ENCODE measurements at regions not wholly inside any gene's neighbourhood (a gene's known extent, or its start where the extent isn't known, plus 50 kb on each side); places are given as distances from the start of the nearest gene placed in this dataset.

DNA sequence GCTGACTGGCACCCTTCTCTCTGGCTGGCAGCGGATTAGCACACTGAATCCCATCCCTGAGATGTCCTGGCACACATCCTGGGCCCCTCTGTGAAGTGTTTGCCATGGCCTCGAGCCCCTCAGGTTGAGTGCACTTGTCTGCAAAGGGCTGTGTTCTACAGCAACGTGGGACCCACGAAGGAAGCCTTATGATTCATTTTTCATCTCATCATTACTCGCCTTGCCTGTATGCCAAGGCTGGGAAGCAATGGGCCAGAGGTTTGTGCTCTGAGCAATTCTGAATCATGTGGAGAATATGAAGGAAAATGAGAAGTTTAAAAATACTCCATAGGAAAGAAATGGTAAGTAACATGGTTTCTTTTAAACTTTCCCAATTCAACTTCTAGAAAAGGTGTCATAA, 124.8 kb upstream of the LMO4 start:
- no TSS peak for BruUV-seq (replicated peaks)
- peaks cover 19 to 42% of the 10 kb centered on the region in 2 experiments for H3K27me3 ChIP-seq (ENCODE audit: control insufficient read depth in 2 of 2, insufficient read depth in 2 of 2, low read length in 2 of 2)
- intact Hi-C loops (cut with micrococcal nuclease) (no loop called here), in situ Hi-C loops (cut with MboI) (no loop called here)
- H3K79me2 ChIP-seq (ENCODE audit: control insufficient read depth, insufficient read depth, low read length), result no peaks in the 10 kb centered on the region
- TF ChIP-seq PML (IDR thresholded peaks at IDR 0.05; ENCODE audit: low read length), result no peak
- no peak for TF ChIP-seq DPF2 (IDR thresholded peaks at IDR 0.05)
- TF ChIP-seq, protein P1, sequence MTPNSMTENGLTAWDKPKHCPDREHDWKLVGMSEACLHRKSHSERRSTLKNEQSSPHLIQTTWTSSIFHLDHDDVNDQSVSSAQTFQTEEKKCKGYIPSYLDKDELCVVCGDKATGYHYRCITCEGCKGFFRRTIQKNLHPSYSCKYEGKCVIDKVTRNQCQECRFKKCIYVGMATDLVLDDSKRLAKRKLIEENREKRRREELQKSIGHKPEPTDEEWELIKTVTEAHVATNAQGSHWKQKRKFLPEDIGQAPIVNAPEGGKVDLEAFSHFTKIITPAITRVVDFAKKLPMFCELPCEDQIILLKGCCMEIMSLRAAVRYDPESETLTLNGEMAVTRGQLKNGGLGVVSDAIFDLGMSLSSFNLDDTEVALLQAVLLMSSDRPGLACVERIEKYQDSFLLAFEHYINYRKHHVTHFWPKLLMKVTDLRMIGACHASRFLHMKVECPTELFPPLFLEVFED (CRISPR knock-in tag; conservative IDR thresholded peaks at IDR 0.05), result no peak
- no peak for TF ChIP-seq SIN3B (IDR thresholded peaks at IDR 0.05; ENCODE audit: low read depth)
- TF ChIP-seq HNRNPL (IDR thresholded peaks at IDR 0.05; ENCODE audit: low read depth, low read length), result no peak
- TF ChIP-seq MIER1 (IDR thresholded peaks at IDR 0.05; ENCODE audit: low read depth), result no peak
- no peak for TF ChIP-seq SUPT5H (IDR thresholded peaks at IDR 0.05)
- TF ChIP-seq KDM4B (IDR thresholded peaks at IDR 0.05; ENCODE audit: borderline replicate concordance in 2 of 2, low read depth in 1 of 2), result no peak
- no peak for TF ChIP-seq ZNF316 (IDR thresholded peaks at IDR 0.05)
- no peak for TF ChIP-seq FOXK2 (conservative IDR thresholded peaks at IDR 0.05 in 1 of 2, IDR thresholded peaks at IDR 0.05 in 1 of 2; ENCODE audit: low read depth in 2 of 2)
- TF ChIP-seq, protein P2, sequence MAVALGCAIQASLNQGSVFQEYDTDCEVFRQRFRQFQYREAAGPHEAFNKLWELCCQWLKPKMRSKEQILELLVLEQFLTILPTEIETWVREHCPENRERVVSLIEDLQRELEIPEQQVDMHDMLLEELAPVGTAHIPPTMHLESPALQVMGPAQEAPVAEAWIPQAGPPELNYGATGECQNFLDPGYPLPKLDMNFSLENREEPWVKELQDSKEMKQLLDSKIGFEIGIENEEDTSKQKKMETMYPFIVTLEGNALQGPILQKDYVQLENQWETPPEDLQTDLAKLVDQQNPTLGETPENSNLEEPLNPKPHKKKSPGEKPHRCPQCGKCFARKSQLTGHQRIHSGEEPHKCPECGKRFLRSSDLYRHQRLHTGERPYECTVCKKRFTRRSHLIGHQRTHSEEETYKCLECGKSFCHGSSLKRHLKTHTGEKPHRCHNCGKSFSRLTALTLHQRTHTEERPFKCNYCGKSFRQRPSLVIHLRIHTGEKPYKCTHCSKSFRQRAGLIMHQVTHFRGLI (CRISPR knock-in tag; IDR thresholded peaks at IDR 0.05), result no peak
- no peak for TF ChIP-seq EWSR1 (IDR thresholded peaks at IDR 0.05; ENCODE audit: borderline replicate concordance, low read depth, partially characterized antibody)
- TF ChIP-seq ZNF584 (CRISPR knock-in tag; IDR thresholded peaks at IDR 0.05; ENCODE audit: low read depth), result no peak
- TF ChIP-seq POLR2A (conservative IDR thresholded peaks at IDR 0.05), result no peak
- TF ChIP-seq ELF2 (CRISPR knock-in tag; IDR thresholded peaks at IDR 0.05), result no peak
- TF ChIP-seq, protein P3, sequence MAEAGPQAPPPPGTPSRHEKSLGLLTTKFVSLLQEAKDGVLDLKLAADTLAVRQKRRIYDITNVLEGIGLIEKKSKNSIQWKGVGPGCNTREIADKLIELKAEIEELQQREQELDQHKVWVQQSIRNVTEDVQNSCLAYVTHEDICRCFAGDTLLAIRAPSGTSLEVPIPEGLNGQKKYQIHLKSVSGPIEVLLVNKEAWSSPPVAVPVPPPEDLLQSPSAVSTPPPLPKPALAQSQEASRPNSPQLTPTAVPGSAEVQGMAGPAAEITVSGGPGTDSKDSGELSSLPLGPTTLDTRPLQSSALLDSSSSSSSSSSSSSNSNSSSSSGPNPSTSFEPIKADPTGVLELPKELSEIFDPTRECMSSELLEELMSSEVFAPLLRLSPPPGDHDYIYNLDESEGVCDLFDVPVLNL (CRISPR knock-in tag; IDR thresholded peaks at IDR 0.05; ENCODE audit: low read depth), result no peak
- no peak for TF ChIP-seq HDAC1 (IDR thresholded peaks at IDR 0.05)
- no peak for TF ChIP-seq PHF21A (IDR thresholded peaks at IDR 0.05; ENCODE audit: borderline replicate concordance, low read depth)
- no peak for ATAC-seq
- no peaks in the 10 kb centered on the region for H3K36me3 ChIP-seq (ENCODE audit: control insufficient read depth, insufficient read depth, low read length)
- H3K9ac ChIP-seq (ENCODE audit: insufficient read depth in 1 of 2, low read depth in 2 of 2, low read length in 2 of 2), result no peak overlapping the region
- 0% methylated on average over 5 of the region's 5 CpGs for WGBS (ENCODE audit: insufficient coverage, low coverage, missing lambda C conversion rate)
- ChIA-PET POLR2A (interaction anchor here (1.1 kb wide), 1 partner anchor 14 kb away, joined by 3 read pairs; no protein-coding TSS in a partner anchor), CTCF (ENCODE audit: low intra/inter-chr PET ratio) (no interaction called here)
- no peaks in the 10 kb centered on the region for H3K4me1 ChIP-seq (replicated peaks in 1 of 2; ENCODE audit: control insufficient read depth in 2 of 2, insufficient read depth in 2 of 2, low read length in 2 of 2)
- no peak overlapping the region for H3K27ac ChIP-seq (ENCODE audit: extremely low read depth, low read depth, low read length)
- peak; percentile 40 for FAIRE-seq
- H3K4me2 ChIP-seq (ENCODE audit: insufficient read depth, low read length), result no peak overlapping the region
- H3K9me3 ChIP-seq (replicated peaks; ENCODE audit: control insufficient read depth, insufficient read depth, low read depth, low read length), result no peaks in the 10 kb centered on the region
- H2AFZ ChIP-seq (ENCODE audit: low read depth, low read length), result no peak overlapping the region
- DNase-seq (ENCODE audit: extremely low read depth in 1 of 4, low spot score in 3 of 4), result no peak
- no peaks in the 10 kb centered on the region for H3K9me1 ChIP-seq (ENCODE audit: control insufficient read depth, insufficient read depth, low read length)
- no peak overlapping the region for H3K4me3 ChIP-seq
- H4K20me1 ChIP-seq (replicated peaks; ENCODE audit: control insufficient read depth, insufficient read depth, low read length), result no peaks in the 10 kb centered on the region; the same call in 1 of the 2 replicates
